ENCODE measurements at regions not wholly inside any gene's neighbourhood (a gene's known extent, or its start where the extent isn't known, plus 50 kb on each side); places are given as distances from the start of the nearest gene placed in this dataset.

- no peak overlapping the region for H3K4me2 ChIP-seq (ENCODE audit: low read depth, low read length)
- TF ChIP-seq NCOA1 (CRISPR knock-in tag; IDR thresholded peaks at IDR 0.05) (no peak), MEIS2 (CRISPR knock-in tag; IDR thresholded peaks at IDR 0.05) (no peak), ZNF34 (CRISPR knock-in tag; IDR thresholded peaks at IDR 0.05; ENCODE audit: borderline replicate concordance) (no peak)
- ATAC-seq (no peak), FAIRE-seq (no peak), DNase-seq (ENCODE audit: low spot score) (no peak)
- in situ Hi-C loops (cut with HindIII; ENCODE audit: extremely low pct_ligation_motif_present, low pct_unique_long_range_greater_than_20kb): no loop called here
- H3K27ac ChIP-seq (ENCODE audit: extremely low read length, insufficient read depth, low read length): no peak overlapping the region
- no peaks in the 10 kb centered on the region for H3K79me2 ChIP-seq (ENCODE audit: insufficient read depth, low read length)
- POLR2A ChIA-PET: no interaction called here
- H3K4me1 ChIP-seq (ENCODE audit: insufficient read depth, low read length): no peaks in the 10 kb centered on the region
- no peak overlapping the region for H3K9ac ChIP-seq (ENCODE audit: insufficient read depth, low read depth, low read length)
- no peak overlapping the region for H2AFZ ChIP-seq (ENCODE audit: low read length)
- CTCF ChIA-PET (ENCODE audit: low intra/inter-chr PET ratio, low total read pairs): no interaction called here
- no peaks in the 10 kb centered on the region for H3K27me3 ChIP-seq (ENCODE audit: control insufficient read depth in 1 of 2, insufficient read depth in 2 of 2, low read length in 2 of 2)
- intact Hi-C loops (cut with micrococcal nuclease; ENCODE audit: unreplicated experiment): no loop called here
- H3K36me3 ChIP-seq (replicated peaks in 1 of 2; ENCODE audit: control insufficient read depth in 1 of 2, insufficient read depth in 2 of 2, low read length in 2 of 2): no peaks in the 10 kb centered on the region
- no TSS peak for BruUV-seq (replicated peaks)
- no peaks in the 10 kb centered on the region for H3K9me3 ChIP-seq (ENCODE audit: low read length)
- H4K20me1 ChIP-seq (ENCODE audit: insufficient read depth, low read length): no peaks in the 10 kb centered on the region
- 38% methylated on average over 2 of the region's 2 CpGs for WGBS (ENCODE audit: low lambda C conversion rate)
- H3K4me3 ChIP-seq (replicated peaks in 1 of 3; ENCODE audit: insufficient read depth in 1 of 3, low read depth in 2 of 3, low read length in 3 of 3): no peak overlapping the region
Measured at GRCh38 chr10:89869592-89870156, 168.3 kb downstream of the KIF20B start.

GRCh38 chr10:89870936-89871335 is 169.5 kb downstream of the KIF20B start:
- Histone ChIP-seq H3K9me3 (ENCODE audit: low read length) (no peaks in the 10 kb centered on the region), H4K20me1 (ENCODE audit: insufficient read depth, low read length) (no peaks in the 10 kb centered on the region), H3K9ac (ENCODE audit: insufficient read depth, low read depth, low read length) (no peak overlapping the region), H3K27me3 (ENCODE audit: control insufficient read depth in 1 of 2, insufficient read depth in 2 of 2, low read length in 2 of 2) (no peaks in the 10 kb centered on the region), H3K4me2 (ENCODE audit: low read depth, low read length) (no peak overlapping the region), H2AFZ (ENCODE audit: low read length) (no peak overlapping the region), H3K36me3 (replicated peaks in 1 of 2; ENCODE audit: control insufficient read depth in 1 of 2, insufficient read depth in 2 of 2, low read length in 2 of 2) (no peaks in the 10 kb centered on the region), H3K4me3 (replicated peaks in 1 of 3; ENCODE audit: insufficient read depth in 1 of 3, low read depth in 2 of 3, low read length in 3 of 3) (no peak overlapping the region), H3K79me2 (ENCODE audit: insufficient read depth, low read length) (no peaks in the 10 kb centered on the region), H3K27ac (ENCODE audit: extremely low read length, insufficient read depth, low read length) (no peak overlapping the region), H3K4me1 (ENCODE audit: insufficient read depth, low read length) (no peaks in the 10 kb centered on the region)
- WGBS (ENCODE audit: low lambda C conversion rate): 0% methylated on average over 2 of the region's 2 CpGs
- intact Hi-C loops (cut with micrococcal nuclease; ENCODE audit: unreplicated experiment) (no loop called here), in situ Hi-C loops (cut with HindIII; ENCODE audit: extremely low pct_ligation_motif_present, low pct_unique_long_range_greater_than_20kb) (no loop called here)
- no peak for DNase-seq (ENCODE audit: low spot score)
- ChIA-PET CTCF (ENCODE audit: low intra/inter-chr PET ratio, low total read pairs) (no interaction called here), POLR2A (no interaction called here)
- no peak for FAIRE-seq
- BruUV-seq (replicated peaks): no TSS peak
- TF ChIP-seq SNAPC5 (CRISPR knock-in tag; IDR thresholded peaks at IDR 0.05; ENCODE audit: borderline replicate concordance): no peak
- TF ChIP-seq ZBTB14 (CRISPR knock-in tag; IDR thresholded peaks at IDR 0.05): no peak
- TF ChIP-seq KLF11 (CRISPR knock-in tag; IDR thresholded peaks at IDR 0.05): no peak
- no peak for TF ChIP-seq THRA (CRISPR knock-in tag; IDR thresholded peaks at IDR 0.05; ENCODE audit: borderline replicate concordance)
- TF ChIP-seq CHD4 (IDR thresholded peaks at IDR 0.05; ENCODE audit: borderline replicate concordance, low read length): no peak
- no peak for TF ChIP-seq ZNF3 (CRISPR knock-in tag; IDR thresholded peaks at IDR 0.05)
- no peak for TF ChIP-seq TAF1 (CRISPR knock-in tag; IDR thresholded peaks at IDR 0.05)
- TF ChIP-seq NR2F2 (IDR thresholded peaks at IDR 0.05; ENCODE audit: borderline replicate concordance, low read depth): no peak
- no peak for TF ChIP-seq FOXK2 (IDR thresholded peaks at IDR 0.05)
- TF ChIP-seq PAF1 (CRISPR knock-in tag; IDR thresholded peaks at IDR 0.05): no peak
- TF ChIP-seq GABPB1 (CRISPR knock-in tag; IDR thresholded peaks at IDR 0.05): no peak
- TF ChIP-seq MAF1 (CRISPR knock-in tag; IDR thresholded peaks at IDR 0.05; ENCODE audit: borderline replicate concordance): no peak
- no peak for TF ChIP-seq ZSCAN22 (CRISPR knock-in tag; IDR thresholded peaks at IDR 0.05)
- TF ChIP-seq GLI4 (CRISPR knock-in tag; IDR thresholded peaks at IDR 0.05; ENCODE audit: borderline replicate concordance): no peak
- ATAC-seq: no peak

Data from HepG2 (cell line).